ENCODE measurements at regions not wholly inside any gene's neighbourhood (a gene's known extent, or its start where the extent isn't known, plus 50 kb on each side); places are given as distances from the start of the nearest gene placed in this dataset.

DNA sequence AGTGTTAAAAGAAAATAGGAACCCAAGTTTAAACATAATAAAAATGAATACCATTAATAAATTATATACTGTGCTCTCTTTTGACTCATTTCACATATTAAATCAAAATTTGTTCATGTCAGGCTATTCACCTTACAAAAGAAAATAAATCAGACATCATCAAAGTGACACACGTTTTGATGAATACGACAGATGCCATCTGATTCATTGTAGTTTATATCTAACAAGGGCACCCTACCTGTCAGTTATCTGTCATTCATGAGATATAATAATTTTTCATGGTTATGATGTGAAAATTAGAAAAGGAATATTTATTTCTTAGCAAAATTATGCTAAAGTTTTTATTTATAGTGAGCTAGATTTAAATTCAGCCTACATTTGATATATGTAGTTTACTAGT, 188.1 kb upstream of the PCDH17 start:
- DNase-seq: no peak

DNA sequence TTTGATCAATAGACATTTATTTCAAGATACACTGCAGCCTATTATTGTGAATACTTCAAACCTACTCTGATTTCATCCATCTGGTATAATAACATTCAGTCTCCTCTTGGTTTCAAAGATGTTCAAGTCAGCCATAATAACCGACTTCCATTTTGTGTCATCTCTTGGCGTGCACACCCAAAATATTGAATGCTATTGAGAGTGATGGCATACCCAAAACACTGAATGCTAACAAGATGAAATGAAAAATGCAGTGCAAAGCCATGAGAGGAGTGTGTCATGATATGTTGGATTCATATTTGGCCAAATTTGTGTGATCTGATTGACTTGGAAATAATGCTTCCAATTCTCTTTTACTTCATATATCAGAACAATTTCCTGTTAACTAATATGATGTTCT, 181.2 kb upstream of the PCDH17 start:
- no peak for DNase-seq

DNA sequence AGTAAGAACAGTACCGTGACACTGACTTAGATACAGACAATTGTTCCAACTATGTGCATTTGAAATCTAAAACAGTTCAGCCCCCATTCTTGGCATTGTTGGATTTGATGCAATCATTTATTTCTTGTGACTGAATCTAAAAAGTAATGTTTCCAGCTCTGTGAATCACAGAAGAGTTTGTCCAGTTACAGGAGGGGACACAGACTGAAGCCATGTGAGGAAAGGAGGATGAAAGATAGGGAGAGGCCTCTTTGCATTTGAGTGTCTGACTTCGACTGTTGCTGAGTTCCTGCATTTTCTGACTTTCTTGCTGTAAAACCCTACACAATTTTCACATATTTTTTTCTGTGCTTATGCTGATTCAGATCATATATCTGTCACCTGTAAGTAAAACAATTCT, 179.3 kb upstream of the PCDH17 start:
- peak; percentile 1 for DNase-seq

DNA sequence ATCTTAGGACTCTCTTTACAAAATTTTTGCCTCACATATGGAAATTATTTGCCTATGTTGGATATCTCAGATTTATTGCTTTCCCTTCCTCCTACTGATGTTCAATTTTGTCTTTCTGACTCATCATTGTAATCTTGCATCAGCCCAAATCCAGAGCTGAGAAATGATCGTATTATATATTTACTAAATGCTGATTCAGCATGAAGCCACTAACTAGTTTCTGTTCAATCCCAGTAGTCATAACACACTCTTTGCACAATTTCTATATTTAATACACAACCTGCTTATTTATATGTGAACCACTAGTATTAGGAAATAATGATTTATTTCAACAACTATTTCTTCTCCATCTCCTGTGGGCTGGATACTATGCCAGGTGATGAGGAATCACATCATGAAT, 161.1 kb upstream of the PCDH17 start:
- no peak for DNase-seq

DNA sequence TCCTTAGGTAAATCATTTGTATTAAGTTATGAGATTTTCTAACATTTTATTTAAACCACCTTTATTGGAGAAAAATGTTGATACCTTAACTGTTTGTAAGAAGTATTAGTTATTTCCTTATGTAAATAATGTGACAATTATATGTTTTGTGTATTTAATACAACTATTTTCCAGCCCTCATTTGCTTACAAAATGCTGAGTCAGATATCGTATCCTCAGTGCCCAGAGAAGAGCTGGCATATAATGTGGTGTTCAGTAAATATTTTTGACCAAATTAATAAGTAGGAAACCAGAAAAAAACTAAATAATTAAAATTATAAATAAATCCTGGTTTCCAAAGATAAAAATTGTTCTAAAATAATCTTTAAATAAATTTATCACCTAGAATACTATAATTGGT, 140.2 kb upstream of the PCDH17 start:
- no peak for DNase-seq

DNA sequence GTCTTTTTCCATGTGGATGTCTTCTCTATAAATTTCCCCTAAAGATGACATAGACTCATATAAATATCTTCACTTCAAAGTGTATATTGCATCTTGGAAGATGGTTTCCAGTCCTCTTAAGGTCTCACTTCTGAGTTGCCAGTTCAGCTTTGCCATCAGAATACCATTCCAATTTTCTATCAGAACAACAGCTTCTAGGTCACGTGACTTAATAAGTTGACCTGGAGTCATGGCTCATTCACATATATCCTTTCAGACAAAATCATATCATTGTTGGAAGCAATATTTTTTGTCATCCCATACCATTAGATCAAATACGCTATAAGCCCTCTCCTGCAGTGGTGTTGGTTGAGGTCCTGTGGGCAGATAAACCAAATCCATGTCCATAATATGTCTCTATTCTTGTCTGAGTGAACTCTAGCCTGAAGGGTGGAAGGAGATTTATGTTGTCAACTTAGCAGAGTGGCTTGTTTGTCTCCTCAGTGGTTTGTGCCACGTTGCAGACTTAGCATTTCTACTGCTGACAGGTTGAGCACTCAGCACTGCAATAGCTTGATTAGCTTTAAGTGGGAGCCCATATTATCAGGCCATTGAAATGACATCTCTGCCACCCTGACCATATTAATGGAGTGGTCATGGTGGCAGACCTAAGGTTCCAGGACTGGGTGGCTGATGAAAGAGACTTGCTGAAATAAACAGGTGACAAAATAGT, 123.6 kb upstream of the PCDH17 start:
- DNase-seq: no peak

DNA sequence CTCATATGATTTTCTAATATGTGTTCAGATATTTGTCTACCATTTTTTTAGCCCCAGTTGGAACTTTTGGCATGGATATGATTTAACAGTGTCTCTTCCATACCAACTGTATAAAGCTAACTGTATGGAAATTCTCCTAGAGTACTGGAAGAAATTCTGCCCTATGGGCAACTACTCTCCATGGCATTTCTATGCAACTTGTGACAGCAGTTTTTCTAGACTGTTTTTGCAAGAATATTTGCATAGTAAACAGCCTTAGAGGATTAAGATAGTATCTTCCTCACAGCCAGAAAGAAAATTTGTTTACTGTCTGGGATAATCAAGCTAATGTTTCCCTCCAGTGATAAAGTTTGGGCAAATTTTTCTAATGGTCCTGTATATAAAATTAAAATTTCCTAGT, 119.9 kb upstream of the PCDH17 start:
- no peak for DNase-seq

DNA sequence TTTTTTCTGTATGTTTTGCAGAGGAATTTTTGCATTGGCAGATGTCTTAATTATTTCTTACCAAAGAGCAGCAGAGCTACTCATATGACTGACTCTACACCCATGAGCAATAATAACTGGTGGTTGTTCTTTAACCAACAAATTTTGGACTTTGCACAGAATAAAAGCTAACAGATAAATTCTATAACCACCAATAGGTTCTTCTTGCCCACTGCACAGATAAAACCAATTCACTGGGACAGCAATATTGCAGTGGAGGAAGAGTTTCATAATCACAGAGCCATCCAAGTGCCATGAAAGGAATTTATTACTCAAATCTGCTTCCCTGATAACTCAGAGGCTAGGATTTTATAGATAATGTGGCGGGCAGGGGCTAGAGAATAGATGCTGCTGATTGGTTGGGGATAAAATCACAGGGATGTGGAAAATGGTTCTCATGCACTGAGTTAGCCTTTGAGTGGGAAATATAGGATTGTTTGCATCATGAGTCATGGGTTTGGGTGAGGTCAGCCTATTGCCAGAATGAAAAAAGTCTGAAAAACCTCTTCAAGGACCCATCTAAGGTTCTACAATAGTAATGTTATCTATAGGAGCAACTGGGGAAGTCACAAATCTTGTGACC, 104.3 kb upstream of the PCDH17 start:
- DNase-seq: no peak

DNA sequence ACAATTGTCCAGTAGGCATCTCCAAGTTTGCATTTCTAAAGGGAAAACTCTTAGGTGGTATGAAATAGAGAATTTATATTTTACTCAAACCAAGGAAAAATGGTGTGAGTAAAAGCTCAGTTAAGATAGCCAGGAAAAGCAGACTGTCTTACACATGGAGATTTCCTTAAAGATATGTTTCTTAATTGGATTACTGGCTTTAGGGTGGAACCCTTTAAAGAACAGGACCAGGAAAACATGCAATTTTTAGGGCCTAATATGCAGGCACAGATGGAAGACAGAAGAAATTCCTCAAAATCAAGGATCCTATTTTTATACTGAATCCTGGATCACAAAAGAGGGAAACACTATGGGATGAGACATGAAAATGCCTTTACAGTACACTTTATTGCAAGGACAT, 100.3 kb upstream of the PCDH17 start:
- DNase-seq: no peak

DNA sequence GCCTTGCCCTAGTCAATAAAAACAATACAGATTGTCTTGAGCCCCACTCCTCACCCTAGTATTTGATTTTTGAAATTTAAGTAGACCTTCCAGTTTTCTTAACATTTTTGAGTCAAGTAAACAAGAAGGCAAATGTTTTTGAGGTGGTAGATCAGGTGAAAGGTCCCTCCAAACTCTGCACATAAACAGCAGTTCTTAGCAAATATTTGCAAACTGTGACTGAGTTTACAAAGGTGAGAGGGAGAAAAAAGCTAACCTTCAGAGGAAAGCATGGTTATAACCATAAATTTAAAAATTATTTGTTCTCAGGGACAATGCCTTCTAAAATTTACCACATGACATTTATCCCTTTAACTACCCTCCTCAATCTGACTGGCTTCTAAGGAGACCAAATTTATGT, 84.6 kb upstream of the PCDH17 start:
- no peak for DNase-seq

DNA sequence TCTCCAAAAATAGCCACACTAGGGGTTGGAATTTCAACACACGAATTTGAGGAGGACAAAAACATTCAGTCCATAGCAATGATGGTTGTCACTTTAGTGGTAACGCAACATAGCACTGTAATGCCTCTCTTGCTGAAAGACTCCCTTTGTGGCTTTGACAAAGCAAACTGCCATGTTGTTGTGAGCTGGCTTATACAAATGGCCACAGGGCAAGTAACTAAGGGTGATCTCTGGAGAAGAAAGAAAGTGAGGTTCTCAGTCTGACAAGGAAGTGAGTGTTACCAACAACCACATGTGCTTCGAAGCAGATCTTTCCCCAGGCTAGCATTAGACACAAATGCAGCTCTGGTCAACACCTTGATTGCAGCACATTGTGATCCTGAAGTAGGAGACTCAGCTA, 79.1 kb upstream of the PCDH17 start:
- DNase-seq: no peak

DNA sequence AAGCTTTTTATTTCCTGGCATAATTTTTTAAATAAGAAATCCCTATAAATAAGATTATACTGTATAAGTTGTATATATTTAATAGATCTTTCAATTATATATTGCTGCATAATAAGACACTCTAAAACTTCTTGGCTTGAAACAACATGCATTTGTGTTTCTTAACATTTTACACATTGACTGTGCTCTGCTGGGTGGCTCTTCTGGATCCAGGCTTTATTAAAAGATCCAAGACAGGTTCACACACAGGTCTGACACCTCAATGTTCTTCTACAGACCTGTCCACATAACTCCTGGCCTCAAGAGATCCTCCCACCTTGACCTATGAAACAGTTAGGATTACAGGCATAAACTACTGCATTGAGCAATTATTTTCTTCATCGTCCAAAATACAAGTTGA, 77.6 kb upstream of the PCDH17 start:
- DNase-seq: no peak

DNA sequence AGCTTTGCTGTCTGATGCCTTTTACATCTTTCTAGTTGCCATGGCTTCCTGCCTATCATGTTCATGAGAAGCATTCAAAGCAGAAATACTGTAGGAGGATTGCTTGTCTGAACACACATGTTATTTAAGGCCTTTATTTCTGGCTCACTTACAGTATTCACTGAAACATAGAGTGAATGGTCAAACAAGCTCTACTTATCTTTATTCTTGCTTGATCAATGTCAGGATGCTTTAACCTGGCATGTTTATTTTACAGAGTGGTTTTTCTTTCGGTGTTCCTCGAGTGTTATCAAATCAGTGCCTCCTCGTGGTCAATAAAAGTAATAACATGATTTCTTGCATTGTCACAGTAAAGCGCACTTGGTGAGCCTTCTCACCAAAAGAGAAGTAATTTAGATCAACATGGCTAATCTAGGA, 73.5 kb upstream of the PCDH17 start:
- no peak for DNase-seq

DNA sequence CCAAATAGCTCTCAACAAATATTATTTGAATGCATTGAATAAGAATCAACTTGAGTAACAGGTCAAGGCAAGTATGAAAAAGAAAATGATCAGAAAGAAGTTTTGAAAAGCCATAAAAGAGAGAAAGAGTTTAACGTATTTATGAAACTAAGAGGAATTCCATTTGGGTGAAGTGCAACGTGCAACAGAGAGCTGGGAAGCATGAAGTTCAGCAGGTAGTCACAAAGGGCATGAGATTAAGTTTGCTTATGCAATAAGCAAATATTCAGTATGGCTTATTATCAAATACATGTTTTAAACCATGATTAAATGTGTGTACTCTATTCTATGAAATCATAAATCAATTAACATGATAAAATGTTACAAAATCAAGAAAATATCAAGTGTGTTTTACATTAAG, 62.7 kb upstream of the PCDH17 start:
- no peak for DNase-seq

DNA sequence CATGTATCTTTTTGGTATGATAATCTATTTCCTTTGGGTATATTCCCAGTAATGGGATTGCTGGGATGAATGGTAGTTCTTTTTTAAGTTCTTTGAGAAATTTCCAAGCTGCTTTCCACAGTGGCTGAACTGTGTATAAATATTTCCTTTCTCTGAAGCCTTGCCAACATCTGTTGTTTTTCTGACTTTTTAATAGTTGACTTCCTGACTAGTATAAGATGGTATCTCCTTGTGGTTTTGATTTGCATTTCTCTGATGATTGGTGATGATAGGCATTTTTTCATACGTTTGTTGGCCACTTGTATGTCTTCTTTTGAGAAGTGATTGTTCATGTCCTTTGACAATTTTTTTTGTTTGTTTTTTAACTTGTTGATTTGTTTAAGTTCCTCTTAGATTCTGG, 61.6 kb upstream of the PCDH17 start:
- DNase-seq: no peak
